ENCODE measurements at regions not wholly inside any gene's neighbourhood (a gene's known extent, or its start where the extent isn't known, plus 50 kb on each side); places are given as distances from the start of the nearest gene placed in this dataset.
"Not testable (repeated sequence)": the region's sequence is repeated elsewhere in the genome, so short reads cannot be mapped to it uniquely, and the experiment has no call there.

GRCh38 chr5:122209601-122210000 lies 80.3 kb downstream of the ZNF474 start:
- not testable (repeated sequence) for DNase-seq (ENCODE audit: low read depth)

- DNase-seq (ENCODE audit: low read depth), result peak; percentile 23
Observed at GRCh38 chr5:122218778-122219177, 89.4 kb downstream of the ZNF474 start.

GRCh38 chr5:122219436-122220166 lies 90.3 kb downstream of the ZNF474 start:
- DNase-seq (ENCODE audit: low read depth), result no peak

- no peak for DNase-seq (ENCODE audit: low read depth)
Observed at GRCh38 chr5:122220511-122220910, 91.2 kb downstream of the ZNF474 start.

- no peak for DNase-seq (ENCODE audit: low read depth)
Observed at GRCh38 chr5:122221857-122222256, 90.2 kb upstream of the SNCAIP start.

GRCh38 chr5:122222580-122222979 lies 89.5 kb upstream of the SNCAIP start:
- DNase-seq (ENCODE audit: low read depth), result no peak

- peak; percentile 49 for DNase-seq (ENCODE audit: low read depth)
Observed at GRCh38 chr5:122228728-122229392, 83.2 kb upstream of the SNCAIP start.

- DNase-seq (ENCODE audit: low read depth), result peak; percentile 35
Observed at GRCh38 chr5:122229551-122229950, 82.5 kb upstream of the SNCAIP start.

- DNase-seq (ENCODE audit: low read depth), result peak; percentile 88
Observed at GRCh38 chr5:122236270-122237040, 75.6 kb upstream of the SNCAIP start.

GRCh38 chr5:122237906-122238305 lies 74.1 kb upstream of the SNCAIP start:
- DNase-seq (ENCODE audit: low read depth), result peak; percentile 76

GRCh38 chr5:122252319-122252718 lies 59.7 kb upstream of the SNCAIP start:
- DNase-seq (ENCODE audit: low read depth), result no peak

- no peak for DNase-seq (ENCODE audit: low read depth)
Observed at GRCh38 chr5:122253794-122254193, 58.2 kb upstream of the SNCAIP start.

- DNase-seq (ENCODE audit: low read depth), result no peak
Observed at GRCh38 chr5:122256388-122256787, 55.6 kb upstream of the SNCAIP start.

- DNase-seq (ENCODE audit: low read depth), result no peak
Observed at GRCh38 chr5:122257000-122257399, 55.0 kb upstream of the SNCAIP start.

- DNase-seq (ENCODE audit: low read depth), result peak; percentile 18
Observed at GRCh38 chr5:122258241-122258640, 53.8 kb upstream of the SNCAIP start.

GRCh38 chr5:122258840-122259239 lies 53.2 kb upstream of the SNCAIP start:
- DNase-seq (ENCODE audit: low read depth), result no peak

- peak; percentile 46 for DNase-seq (ENCODE audit: low read depth)
Observed at GRCh38 chr5:122259995-122260394, 52.0 kb upstream of the SNCAIP start.

- peak; percentile 20 for DNase-seq (ENCODE audit: low read depth)
Observed at GRCh38 chr5:122262103-122262502, 49.9 kb upstream of the SNCAIP start.
